ENCODE measurements at regions not wholly inside any gene's neighbourhood (a gene's known extent, or its start where the extent isn't known, plus 50 kb on each side); places are given as distances from the start of the nearest gene placed in this dataset.

DNA sequence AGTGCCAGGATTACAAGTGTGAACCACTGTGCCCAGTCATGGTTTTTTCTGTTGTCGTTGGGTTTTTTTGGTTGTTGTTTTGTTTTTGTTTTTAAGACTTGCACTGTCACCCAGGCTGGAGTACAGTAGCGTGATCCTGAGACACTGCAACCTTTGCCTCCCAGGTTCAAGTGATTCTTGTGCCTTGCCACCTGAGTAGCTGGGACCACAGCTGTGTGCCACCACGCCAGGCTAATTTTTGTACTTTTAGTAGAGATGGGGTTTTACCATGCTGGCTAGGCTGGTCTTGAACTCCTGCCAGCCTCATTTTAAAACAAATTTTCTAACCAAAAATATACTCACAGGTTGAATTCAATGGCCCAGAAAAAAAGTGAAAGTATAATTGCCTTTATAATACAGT is 174.1 kb downstream of the AHR start:
- Histone ChIP-seq H3K4me1 (ENCODE audit: control insufficient read depth, insufficient read depth, low read length) (no peaks in the 10 kb centered on the region), H3K27me3 (ENCODE audit: control insufficient read depth, insufficient read depth, low read length, poor library complexity, severe bottlenecking) (no peaks in the 10 kb centered on the region), H3K9ac (ENCODE audit: extremely low read depth, low read length, poor library complexity, severe bottlenecking) (no peak overlapping the region), H3K36me3 (ENCODE audit: control insufficient read depth, insufficient read depth, low read length) (no peaks in the 10 kb centered on the region), H3K4me3 (ENCODE audit: low read length) (no peak overlapping the region), H3K9me3 (ENCODE audit: control insufficient read depth, low read length) (no peaks in the 10 kb centered on the region), H3K27ac (ENCODE audit: low read depth, low read length) (no peak overlapping the region)
- H3K4me3 Mint-ChIP-seq = no peak overlapping the region
- H3K36me3 Mint-ChIP-seq (ENCODE audit: low read depth) = no peaks in the 10 kb centered on the region
- no peak for DNase-seq
- 80 to 94% methylated on average over 2 to 3 of the region's 3 CpGs for WGBS, 2 experiments (ENCODE audit: insufficient coverage in 1 of 2, insufficient read length in 1 of 2)
- no peak overlapping the region for H3K27ac Mint-ChIP-seq
- TF ChIP-seq, protein P1, sequence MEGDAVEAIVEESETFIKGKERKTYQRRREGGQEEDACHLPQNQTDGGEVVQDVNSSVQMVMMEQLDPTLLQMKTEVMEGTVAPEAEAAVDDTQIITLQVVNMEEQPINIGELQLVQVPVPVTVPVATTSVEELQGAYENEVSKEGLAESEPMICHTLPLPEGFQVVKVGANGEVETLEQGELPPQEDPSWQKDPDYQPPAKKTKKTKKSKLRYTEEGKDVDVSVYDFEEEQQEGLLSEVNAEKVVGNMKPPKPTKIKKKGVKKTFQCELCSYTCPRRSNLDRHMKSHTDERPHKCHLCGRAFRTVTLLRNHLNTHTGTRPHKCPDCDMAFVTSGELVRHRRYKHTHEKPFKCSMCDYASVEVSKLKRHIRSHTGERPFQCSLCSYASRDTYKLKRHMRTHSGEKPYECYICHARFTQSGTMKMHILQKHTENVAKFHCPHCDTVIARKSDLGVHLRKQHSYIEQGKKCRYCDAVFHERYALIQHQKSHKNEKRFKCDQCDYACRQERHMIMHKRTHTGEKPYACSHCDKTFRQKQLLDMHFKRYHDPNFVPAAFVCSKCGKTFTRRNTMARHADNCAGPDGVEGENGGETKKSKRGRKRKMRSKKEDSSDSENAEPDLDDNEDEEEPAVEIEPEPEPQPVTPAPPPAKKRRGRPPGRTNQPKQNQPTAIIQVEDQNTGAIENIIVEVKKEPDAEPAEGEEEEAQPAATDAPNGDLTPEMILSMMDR (conservative IDR thresholded peaks at IDR 0.05) = no peak
- H3K4me1 Mint-ChIP-seq = no peaks in the 10 kb centered on the region
- H3K9me3 Mint-ChIP-seq = no peaks in the 10 kb centered on the region
- H3K27me3 Mint-ChIP-seq (ENCODE audit: insufficient read depth) = no peaks in the 10 kb centered on the region

DNA sequence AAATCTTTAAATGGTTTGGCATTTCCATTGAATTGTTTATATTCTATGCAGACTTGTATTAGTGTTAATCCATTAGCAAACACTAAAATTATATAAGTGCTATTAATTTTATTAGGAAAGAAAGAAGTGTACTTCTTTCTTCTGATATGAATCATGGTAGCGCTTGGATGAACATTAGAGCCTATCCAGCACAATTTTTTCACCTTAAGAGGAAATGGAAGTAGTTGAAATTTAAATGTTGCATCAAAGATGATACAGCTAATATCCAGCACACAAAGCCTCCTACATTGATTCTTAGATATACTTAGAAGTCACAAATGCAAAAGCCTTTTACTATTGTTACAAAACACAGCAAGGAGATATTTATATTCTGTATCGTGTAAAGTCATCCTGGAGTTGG is 174.5 kb downstream of the AHR start:
- Mint-ChIP-seq H3K36me3 (ENCODE audit: low read depth) (no peaks in the 10 kb centered on the region), H3K4me3 (no peak overlapping the region), H3K27me3 (ENCODE audit: insufficient read depth) (no peaks in the 10 kb centered on the region), H3K4me1 (no peaks in the 10 kb centered on the region), H3K9me3 (no peaks in the 10 kb centered on the region), H3K27ac (no peak overlapping the region)
- H3K4me1 ChIP-seq (ENCODE audit: control insufficient read depth, insufficient read depth, low read length) = no peaks in the 10 kb centered on the region
- TF ChIP-seq, protein P1 (conservative IDR thresholded peaks at IDR 0.05) = no peak
- WGBS, 2 experiments (ENCODE audit: insufficient coverage in 1 of 2, insufficient read length in 1 of 2) = 84% methylated on average over 2 of the region's 2 CpGs; no CpG with 5 or more reads in 1 of the 2 experiments
- no peaks in the 10 kb centered on the region for H3K36me3 ChIP-seq (ENCODE audit: control insufficient read depth, insufficient read depth, low read length)
- H3K9me3 ChIP-seq (ENCODE audit: control insufficient read depth, low read length) = no peaks in the 10 kb centered on the region
- H3K27ac ChIP-seq (ENCODE audit: low read depth, low read length) = no peak overlapping the region
- no peak overlapping the region for H3K9ac ChIP-seq (ENCODE audit: extremely low read depth, low read length, poor library complexity, severe bottlenecking)
- DNase-seq = no peak
- no peaks in the 10 kb centered on the region for H3K27me3 ChIP-seq (ENCODE audit: control insufficient read depth, insufficient read depth, low read length, poor library complexity, severe bottlenecking)
- H3K4me3 ChIP-seq (ENCODE audit: low read length) = no peak overlapping the region

DNA sequence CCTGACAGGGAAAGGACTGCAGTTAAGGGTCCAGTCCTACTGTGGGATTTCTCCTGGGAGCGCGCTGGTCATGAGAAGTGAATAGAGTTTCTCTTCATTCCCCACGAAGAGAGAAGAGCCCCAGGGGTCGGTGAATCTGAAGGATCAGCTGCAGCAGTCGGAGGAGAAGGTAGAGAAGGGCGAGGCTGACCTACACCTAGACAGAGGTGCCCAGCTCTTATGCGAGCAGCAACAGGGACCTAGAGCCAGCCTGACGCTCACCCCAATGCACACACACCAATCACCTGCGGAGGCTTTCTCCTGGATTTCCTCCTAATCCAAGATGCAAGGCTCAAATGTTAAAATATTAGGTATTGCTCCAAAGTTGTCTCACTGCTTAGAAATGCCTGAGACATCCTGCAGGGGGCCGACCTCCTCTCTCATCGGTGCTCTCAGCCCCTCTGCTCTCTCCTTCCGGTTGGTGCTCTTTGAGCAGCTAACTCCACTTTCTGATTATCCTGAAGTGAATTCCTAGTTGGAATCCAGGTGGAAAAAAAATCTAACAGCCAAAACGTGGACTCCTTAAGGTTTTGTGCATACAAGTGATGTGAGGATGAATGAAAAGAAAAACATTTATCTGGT is 176.4 kb downstream of the AHR start:
- no peaks in the 10 kb centered on the region for H3K36me3 Mint-ChIP-seq (ENCODE audit: low read depth)

More for the DNA sequence above, 176.4 kb downstream of the AHR start:
- DNase-seq = peak; percentile 70
- no peaks in the 10 kb centered on the region for H3K4me1 Mint-ChIP-seq
- TF ChIP-seq, protein P1 (conservative IDR thresholded peaks at IDR 0.05) = peak; percentile 75
- Histone ChIP-seq H3K4me1 (ENCODE audit: control insufficient read depth, insufficient read depth, low read length) (no peaks in the 10 kb centered on the region), H3K36me3 (ENCODE audit: control insufficient read depth, insufficient read depth, low read length) (no peaks in the 10 kb centered on the region), H3K9ac (ENCODE audit: extremely low read depth, low read length, poor library complexity, severe bottlenecking) (no peak overlapping the region), H3K27ac (ENCODE audit: low read depth, low read length) (no peak overlapping the region), H3K9me3 (ENCODE audit: control insufficient read depth, low read length) (no peaks in the 10 kb centered on the region), H3K4me3 (ENCODE audit: low read length) (no peak overlapping the region), H3K27me3 (ENCODE audit: control insufficient read depth, insufficient read depth, low read length, poor library complexity, severe bottlenecking) (no peaks in the 10 kb centered on the region)
- 87 to 89% methylated on average over 8 to 13 of the region's 13 CpGs for WGBS, 2 experiments (ENCODE audit: insufficient coverage in 1 of 2, insufficient read length in 1 of 2)
- H3K9me3 Mint-ChIP-seq = no peaks in the 10 kb centered on the region
- no peak overlapping the region for H3K27ac Mint-ChIP-seq
- no peaks in the 10 kb centered on the region for H3K27me3 Mint-ChIP-seq (ENCODE audit: insufficient read depth)
- H3K4me3 Mint-ChIP-seq = no peak overlapping the region

Measured in endodermal cell (in vitro differentiated cells).